OCI-LY1 (cell line): ENCODE measurements at regions not wholly inside any gene's neighbourhood (a gene's known extent, or its start where the extent isn't known, plus 50 kb on each side); places are given as distances from the start of the nearest gene placed in this dataset.

ENCODE experiments used
- EZH2 ChIP-seq: fragments of 200-600 bp; sonication (generic), shearing (Covaris generic); IDR thresholded peaks from 2 replicates; pipeline ENCODE4 v1.8.0; 2017; ENCODE audit warnings: borderline replicate concordance, mixed run types, mild to moderate bottlenecking, antibody characterized with exemption, low read length, moderate library complexity, mixed read lengths
- TF ChIP-seq, protein P1 (sequence below): fragments of 200-600 bp; sonication (generic), shearing (Covaris generic); IDR thresholded peaks from 2 replicates; pipeline ENCODE4 v1.5.1; 2017; ENCODE audit warnings: mild to moderate bottlenecking, antibody characterized with exemption, low read length, moderate library complexity, mixed read lengths

DNA sequence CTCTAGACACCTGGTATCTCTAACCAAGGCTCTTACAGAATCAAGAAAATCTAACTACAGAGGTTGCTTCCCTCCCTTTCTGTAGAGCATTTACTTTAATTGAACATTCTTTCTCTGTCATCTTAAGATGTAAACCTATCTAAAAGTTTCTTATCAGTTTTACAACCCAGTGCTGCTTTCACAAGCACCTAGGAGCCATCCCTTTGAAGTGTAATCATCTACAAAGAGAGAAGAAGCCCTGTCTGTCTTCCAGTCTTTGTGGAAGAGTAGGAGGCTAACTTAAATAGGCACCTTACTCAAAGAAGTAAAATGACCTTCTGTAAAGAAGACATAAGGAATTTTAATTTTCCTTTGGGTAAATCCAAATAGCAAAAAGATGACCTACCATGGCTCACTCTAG, 763.9 kb upstream of the LRFN5 start:
- TF ChIP-seq, protein P1, sequence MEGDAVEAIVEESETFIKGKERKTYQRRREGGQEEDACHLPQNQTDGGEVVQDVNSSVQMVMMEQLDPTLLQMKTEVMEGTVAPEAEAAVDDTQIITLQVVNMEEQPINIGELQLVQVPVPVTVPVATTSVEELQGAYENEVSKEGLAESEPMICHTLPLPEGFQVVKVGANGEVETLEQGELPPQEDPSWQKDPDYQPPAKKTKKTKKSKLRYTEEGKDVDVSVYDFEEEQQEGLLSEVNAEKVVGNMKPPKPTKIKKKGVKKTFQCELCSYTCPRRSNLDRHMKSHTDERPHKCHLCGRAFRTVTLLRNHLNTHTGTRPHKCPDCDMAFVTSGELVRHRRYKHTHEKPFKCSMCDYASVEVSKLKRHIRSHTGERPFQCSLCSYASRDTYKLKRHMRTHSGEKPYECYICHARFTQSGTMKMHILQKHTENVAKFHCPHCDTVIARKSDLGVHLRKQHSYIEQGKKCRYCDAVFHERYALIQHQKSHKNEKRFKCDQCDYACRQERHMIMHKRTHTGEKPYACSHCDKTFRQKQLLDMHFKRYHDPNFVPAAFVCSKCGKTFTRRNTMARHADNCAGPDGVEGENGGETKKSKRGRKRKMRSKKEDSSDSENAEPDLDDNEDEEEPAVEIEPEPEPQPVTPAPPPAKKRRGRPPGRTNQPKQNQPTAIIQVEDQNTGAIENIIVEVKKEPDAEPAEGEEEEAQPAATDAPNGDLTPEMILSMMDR: no peak
- TF ChIP-seq EZH2: no peak
